ENCODE measurements at regions not wholly inside any gene's neighbourhood (a gene's known extent, or its start where the extent isn't known, plus 50 kb on each side); places are given as distances from the start of the nearest gene placed in this dataset.

GRCh38 chr17:71964559-71964958 is 156.3 kb upstream of the SOX9 start:
- no peaks in the 10 kb centered on the region for H3K36me3 ChIP-seq (ENCODE audit: control insufficient read depth, insufficient read depth, low read length)
- POLR2A ChIA-PET, result no interaction called here
- ATAC-seq (no peak), DNase-seq (ENCODE audit: low read depth, low spot score) (no peak)
- no peak for TF ChIP-seq TCF7L2 (IDR thresholded peaks at IDR 0.05; ENCODE audit: low read depth, low read length)
- no peak for TF ChIP-seq CTCF (IDR thresholded peaks at IDR 0.05)
- TF ChIP-seq SIN3A (IDR thresholded peaks at IDR 0.05; ENCODE audit: borderline replicate concordance, insufficient read depth, low read depth, low read length), result no peak
- no peaks in the 10 kb centered on the region for H3K9me3 ChIP-seq (ENCODE audit: control insufficient read depth, insufficient read depth, low read depth, low read length)
- no peak overlapping the region for H3K27ac ChIP-seq (ENCODE audit: low read length)
- BruUV-seq (replicated peaks), result no TSS peak
- CTCF ChIA-PET, result no interaction called here
- H3K4me3 ChIP-seq (ENCODE audit: low read depth in 2 of 2, low read length in 2 of 2), result no peak overlapping the region
- no peaks in the 10 kb centered on the region for H3K4me1 ChIP-seq (ENCODE audit: control insufficient read depth, insufficient read depth, low read length)
- in situ Hi-C loops (cut with HindIII; ENCODE audit: low pct_unique_long_range_greater_than_20kb, low sequenced_read_pairs), result no loop called here
- intact Hi-C loops (cut with micrococcal nuclease; ENCODE audit: unreplicated experiment), result no loop called here
- no peaks in the 10 kb centered on the region for H3K27me3 ChIP-seq (ENCODE audit: control insufficient read depth, insufficient read depth, low read length)

GRCh38 chr17:71966055-71966454 is 154.8 kb upstream of the SOX9 start:
- in situ Hi-C loops (cut with HindIII; ENCODE audit: low pct_unique_long_range_greater_than_20kb, low sequenced_read_pairs) (no loop called here), intact Hi-C loops (cut with micrococcal nuclease; ENCODE audit: unreplicated experiment) (no loop called here)
- Histone ChIP-seq H3K4me3 (ENCODE audit: low read depth in 2 of 2, low read length in 2 of 2) (no peak overlapping the region), H3K9me3 (ENCODE audit: control insufficient read depth, insufficient read depth, low read depth, low read length) (no peaks in the 10 kb centered on the region), H3K27ac (ENCODE audit: low read length) (no peak overlapping the region), H3K4me1 (ENCODE audit: control insufficient read depth, insufficient read depth, low read length) (no peaks in the 10 kb centered on the region), H3K27me3 (ENCODE audit: control insufficient read depth, insufficient read depth, low read length) (no peaks in the 10 kb centered on the region), H3K36me3 (ENCODE audit: control insufficient read depth, insufficient read depth, low read length) (no peaks in the 10 kb centered on the region)
- BruUV-seq (replicated peaks), result no TSS peak
- TF ChIP-seq CTCF (IDR thresholded peaks at IDR 0.05) (no peak), POLR2AphosphoS5 (IDR thresholded peaks at IDR 0.05; ENCODE audit: low read depth, low read length) (no peak), SIN3A (IDR thresholded peaks at IDR 0.05; ENCODE audit: borderline replicate concordance, insufficient read depth, low read depth, low read length) (no peak)
- POLR2A ChIA-PET, result no interaction called here
- DNase-seq (ENCODE audit: low read depth, low spot score) (no peak), ATAC-seq (no peak)
- CTCF ChIA-PET, result no interaction called here

- Histone ChIP-seq H3K9me3 (ENCODE audit: control insufficient read depth, insufficient read depth, low read depth, low read length) (no peaks in the 10 kb centered on the region), H3K4me1 (ENCODE audit: control insufficient read depth, insufficient read depth, low read length) (no peaks in the 10 kb centered on the region), H3K36me3 (ENCODE audit: control insufficient read depth, insufficient read depth, low read length) (no peaks in the 10 kb centered on the region), H3K4me3 (ENCODE audit: low read depth in 2 of 2, low read length in 2 of 2) (no peak overlapping the region), H3K27me3 (ENCODE audit: control insufficient read depth, insufficient read depth, low read length) (no peaks in the 10 kb centered on the region), H3K27ac (ENCODE audit: low read length) (no peak overlapping the region)
- BruUV-seq (replicated peaks), result no TSS peak
- TF ChIP-seq SIN3A (IDR thresholded peaks at IDR 0.05; ENCODE audit: borderline replicate concordance, insufficient read depth, low read depth, low read length) (no peak), REST (IDR thresholded peaks at IDR 0.05; ENCODE audit: insufficient read depth in 1 of 2, low read depth in 2 of 2, low read length in 1 of 2) (no peak), TCF7L2 (IDR thresholded peaks at IDR 0.05; ENCODE audit: low read depth, low read length) (no peak), CTCF (IDR thresholded peaks at IDR 0.05) (no peak), POLR2AphosphoS5 (IDR thresholded peaks at IDR 0.05; ENCODE audit: low read depth, low read length) (no peak)
- ATAC-seq, result no peak; the same call in 1 of the 2 replicates
- in situ Hi-C loops (cut with HindIII; ENCODE audit: low pct_unique_long_range_greater_than_20kb, low sequenced_read_pairs) (no loop called here), intact Hi-C loops (cut with micrococcal nuclease; ENCODE audit: unreplicated experiment) (no loop called here)
- ChIA-PET CTCF (no interaction called here), POLR2A (no interaction called here)
- no peak for DNase-seq (ENCODE audit: low read depth, low spot score)
These were observed 154.1 kb upstream of the SOX9 start for GRCh38 chr17:71966459-71967313.

All from Panc1 (cell line).